ENCODE measurements at regions not wholly inside any gene's neighbourhood (a gene's known extent, or its start where the extent isn't known, plus 50 kb on each side); places are given as distances from the start of the nearest gene placed in this dataset.

- no peak for DNase-seq (ENCODE audit: low read depth)
- no peak overlapping the region for H3K4me3 ChIP-seq (ENCODE audit: low read length)
- TF ChIP-seq, protein P1, sequence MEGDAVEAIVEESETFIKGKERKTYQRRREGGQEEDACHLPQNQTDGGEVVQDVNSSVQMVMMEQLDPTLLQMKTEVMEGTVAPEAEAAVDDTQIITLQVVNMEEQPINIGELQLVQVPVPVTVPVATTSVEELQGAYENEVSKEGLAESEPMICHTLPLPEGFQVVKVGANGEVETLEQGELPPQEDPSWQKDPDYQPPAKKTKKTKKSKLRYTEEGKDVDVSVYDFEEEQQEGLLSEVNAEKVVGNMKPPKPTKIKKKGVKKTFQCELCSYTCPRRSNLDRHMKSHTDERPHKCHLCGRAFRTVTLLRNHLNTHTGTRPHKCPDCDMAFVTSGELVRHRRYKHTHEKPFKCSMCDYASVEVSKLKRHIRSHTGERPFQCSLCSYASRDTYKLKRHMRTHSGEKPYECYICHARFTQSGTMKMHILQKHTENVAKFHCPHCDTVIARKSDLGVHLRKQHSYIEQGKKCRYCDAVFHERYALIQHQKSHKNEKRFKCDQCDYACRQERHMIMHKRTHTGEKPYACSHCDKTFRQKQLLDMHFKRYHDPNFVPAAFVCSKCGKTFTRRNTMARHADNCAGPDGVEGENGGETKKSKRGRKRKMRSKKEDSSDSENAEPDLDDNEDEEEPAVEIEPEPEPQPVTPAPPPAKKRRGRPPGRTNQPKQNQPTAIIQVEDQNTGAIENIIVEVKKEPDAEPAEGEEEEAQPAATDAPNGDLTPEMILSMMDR (conservative IDR thresholded peaks at IDR 0.05; ENCODE audit: low read length), result no peak
Measured at GRCh38 chr13:42396901-42397655, 125.1 kb downstream of the AKAP11 start.

DNA sequence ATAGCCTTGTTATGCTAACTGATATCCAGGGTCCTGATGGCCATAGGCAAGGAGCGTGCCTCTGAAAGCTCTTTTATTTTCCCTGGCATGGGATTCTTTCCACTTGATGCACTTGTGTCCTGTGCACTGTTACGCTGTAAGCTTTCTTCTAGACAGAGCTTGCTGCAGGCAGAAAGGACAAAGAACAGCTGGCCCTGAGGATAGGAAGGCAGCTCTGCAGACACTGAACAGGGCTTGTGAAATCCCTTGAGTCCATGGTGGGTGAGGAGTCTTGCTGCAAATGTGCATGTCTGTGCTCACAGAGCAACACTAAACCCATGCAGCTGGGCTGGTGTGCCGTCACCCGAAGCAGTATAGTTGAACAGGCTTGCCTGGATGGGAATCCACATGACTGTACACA is 126.6 kb downstream of the AKAP11 start:
- TF ChIP-seq, protein P1 (conservative IDR thresholded peaks at IDR 0.05; ENCODE audit: low read length), result no peak
- no peak for DNase-seq (ENCODE audit: low read depth)
- no peak overlapping the region for H3K4me3 ChIP-seq (ENCODE audit: low read length)

DNA sequence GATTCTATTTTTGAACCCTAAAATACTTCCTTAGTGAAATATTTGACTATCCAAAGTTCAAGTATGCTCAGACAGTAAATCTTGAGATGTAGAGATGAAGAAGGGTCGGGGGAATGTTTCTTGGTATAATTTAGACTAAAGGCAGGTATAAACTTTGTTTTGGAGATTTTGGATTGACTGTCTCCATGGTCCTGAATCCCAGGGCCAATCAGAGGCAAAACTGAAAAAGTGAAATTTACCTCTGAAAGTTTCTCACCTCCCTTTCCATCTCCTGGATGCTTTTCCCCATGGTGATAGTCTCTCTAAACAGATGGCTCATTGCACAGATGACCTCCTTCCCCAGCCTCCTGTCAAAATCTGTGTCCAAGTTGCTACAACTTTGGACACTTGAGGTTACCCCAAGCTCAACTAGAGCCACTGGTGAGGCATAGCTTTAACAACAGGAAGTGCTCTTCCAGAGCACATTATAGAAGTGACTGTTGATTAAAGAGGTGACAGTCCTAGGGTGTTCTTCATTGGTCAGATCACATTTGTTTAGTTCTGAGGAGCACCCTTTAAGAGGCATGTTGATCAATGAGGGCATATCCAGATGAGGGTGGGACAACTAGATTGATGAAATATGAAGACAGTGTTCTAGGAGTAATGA is 128.4 kb downstream of the AKAP11 start:
- TF ChIP-seq, protein P1 (conservative IDR thresholded peaks at IDR 0.05; ENCODE audit: low read length), result no peak
- no peak overlapping the region for H3K4me3 ChIP-seq (ENCODE audit: low read length)
- DNase-seq (ENCODE audit: low read depth), result no peak

DNA sequence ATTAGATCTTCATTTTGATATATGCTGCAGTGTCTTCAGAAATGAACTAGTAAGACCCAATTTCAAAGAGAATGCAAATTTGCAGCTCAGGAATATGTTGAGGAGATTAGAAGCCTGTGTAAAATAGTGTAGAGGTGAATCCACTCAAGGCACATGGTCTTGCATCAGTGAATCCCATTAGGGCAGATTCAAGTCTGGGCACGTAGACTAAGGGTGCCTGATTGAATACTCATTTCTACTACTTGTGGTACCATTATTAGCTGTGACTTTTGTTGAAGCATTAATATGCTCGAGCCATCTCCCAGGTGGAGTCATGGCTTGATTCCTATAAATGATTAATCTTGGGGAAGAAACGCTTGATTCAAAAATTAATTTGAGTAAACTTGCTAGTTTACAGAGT is 129.4 kb downstream of the AKAP11 start:
- TF ChIP-seq, protein P1 (conservative IDR thresholded peaks at IDR 0.05; ENCODE audit: low read length), result no peak

GRCh38 chr13:42405665-42406390 is 133.9 kb downstream of the AKAP11 start:
- no peak overlapping the region for H3K4me3 ChIP-seq (ENCODE audit: low read length)
- TF ChIP-seq, protein P1 (conservative IDR thresholded peaks at IDR 0.05; ENCODE audit: low read length), result no peak
- peak; percentile 6 for DNase-seq (ENCODE audit: low read depth)

More for the DNA sequence above, 129.4 kb downstream of the AKAP11 start:
- DNase-seq (ENCODE audit: low read depth), result no peak
- no peak overlapping the region for H3K4me3 ChIP-seq (ENCODE audit: low read length)

DNA sequence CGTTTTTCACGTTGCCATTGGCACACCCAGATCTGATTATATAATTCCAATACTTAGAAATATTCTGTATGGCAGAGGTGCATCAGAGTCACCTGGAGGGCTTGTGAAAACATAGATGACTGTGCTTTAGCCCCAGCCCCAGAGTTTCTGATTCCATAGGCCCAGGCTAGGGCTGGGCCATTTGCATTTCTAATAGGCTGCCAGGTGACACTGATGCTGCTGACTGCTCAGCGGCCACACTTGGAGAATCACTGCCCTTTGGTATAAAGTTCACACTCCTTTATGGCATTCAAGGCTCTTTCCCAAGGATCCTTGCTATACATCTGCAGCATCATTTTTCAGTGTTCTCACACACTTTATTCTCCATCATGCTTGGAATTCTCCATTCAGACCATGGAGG is 137.1 kb downstream of the AKAP11 start:
- DNase-seq (ENCODE audit: low read depth), result no peak
- H3K4me3 ChIP-seq (ENCODE audit: low read length), result no peak overlapping the region
- TF ChIP-seq, protein P1 (conservative IDR thresholded peaks at IDR 0.05; ENCODE audit: low read length), result no peak
